ENCODE measurements at regions not wholly inside any gene's neighbourhood (a gene's known extent, or its start where the extent isn't known, plus 50 kb on each side); places are given as distances from the start of the nearest gene placed in this dataset.
"Not testable (repeated sequence)": the region's sequence is repeated elsewhere in the genome, so short reads cannot be mapped to it uniquely, and the experiment has no call there.

DNA sequence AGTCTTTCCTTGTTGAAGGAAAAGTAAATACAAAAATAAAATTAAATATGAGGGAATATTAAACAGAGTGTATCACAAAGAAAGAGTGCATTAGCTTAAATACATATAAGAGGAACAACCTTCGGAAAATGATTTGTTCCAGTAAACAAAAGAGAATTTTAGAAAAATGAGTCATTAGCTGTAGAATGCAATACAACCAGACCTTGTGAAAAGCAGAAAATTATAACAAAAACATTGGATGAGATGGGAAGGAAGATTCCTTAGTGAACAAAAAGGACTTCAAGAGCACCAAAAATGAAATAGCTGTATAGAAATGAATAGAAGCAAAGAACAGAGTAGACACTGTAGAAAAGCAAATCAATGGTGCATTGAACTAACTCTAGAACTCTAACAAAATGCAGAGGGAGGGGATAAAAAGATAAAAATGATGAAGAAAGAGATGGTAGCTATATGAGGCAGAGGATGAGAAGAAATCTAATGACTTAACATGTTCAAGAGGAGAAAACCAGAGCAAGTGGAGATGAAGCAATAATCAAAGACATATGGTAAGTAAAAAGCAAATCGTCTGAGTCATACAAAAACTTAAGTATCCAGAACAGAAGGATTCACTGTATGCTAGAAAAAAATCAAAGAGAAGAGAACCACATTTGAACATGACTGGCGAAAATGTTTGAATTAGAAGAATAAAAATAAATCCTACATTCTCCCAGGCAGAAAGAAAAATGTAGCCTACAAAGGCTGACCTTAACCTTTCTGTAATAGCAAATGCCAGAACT lies 190.5 kb downstream of the TMEM26 start:
- no peaks in the 10 kb centered on the region for H3K36me3 ChIP-seq (ENCODE audit: insufficient read depth, low read depth, low read length)
- H3K4me1 ChIP-seq (ENCODE audit: insufficient read depth, low read length), result no peaks in the 10 kb centered on the region
- H3K27me3 ChIP-seq (ENCODE audit: insufficient read depth, low read length), result no peaks in the 10 kb centered on the region
- no peak overlapping the region for H3K9ac ChIP-seq (ENCODE audit: low read depth, low read length)
- H3K4me3 ChIP-seq (ENCODE audit: low read length), result no peak overlapping the region
- H3K27ac ChIP-seq (ENCODE audit: low read length), result no peak overlapping the region
- H3K9me3 ChIP-seq (ENCODE audit: insufficient read depth, low read depth, low read length), result no peaks in the 10 kb centered on the region

DNA sequence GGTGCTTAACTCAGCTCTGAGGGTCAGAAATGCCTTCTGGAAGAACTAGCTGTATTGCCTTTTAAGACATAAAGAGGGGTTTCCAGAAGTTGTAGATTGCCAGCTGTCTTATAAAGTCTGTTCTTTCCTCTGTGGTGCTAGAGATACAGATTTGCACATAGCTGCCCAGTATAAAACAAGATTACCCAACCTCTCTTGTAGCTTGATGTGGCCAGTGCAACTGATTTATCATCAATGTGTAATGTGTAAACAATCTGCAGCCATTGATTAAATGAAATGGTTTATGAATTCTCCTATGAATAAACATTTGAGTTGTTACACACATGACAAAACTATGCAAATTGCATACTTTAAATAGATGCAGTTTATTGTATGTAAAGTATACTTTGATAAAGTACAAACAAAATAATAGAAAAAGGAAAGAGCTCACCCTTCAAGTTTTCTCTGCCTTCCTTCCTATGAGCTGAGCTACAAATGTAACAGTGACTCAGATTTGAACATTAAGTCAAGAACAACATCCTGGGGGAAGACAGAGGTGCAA lies 195.2 kb downstream of the TMEM26 start:
- Histone ChIP-seq H3K4me3 (ENCODE audit: low read length) (no peak overlapping the region), H3K36me3 (ENCODE audit: insufficient read depth, low read depth, low read length) (no peaks in the 10 kb centered on the region), H3K9ac (ENCODE audit: low read depth, low read length) (no peak overlapping the region), H3K27ac (ENCODE audit: low read length) (no peak overlapping the region), H3K27me3 (ENCODE audit: insufficient read depth, low read length) (no peaks in the 10 kb centered on the region), H3K4me1 (ENCODE audit: insufficient read depth, low read length) (no peaks in the 10 kb centered on the region), H3K9me3 (ENCODE audit: insufficient read depth, low read depth, low read length) (no peaks in the 10 kb centered on the region)

DNA sequence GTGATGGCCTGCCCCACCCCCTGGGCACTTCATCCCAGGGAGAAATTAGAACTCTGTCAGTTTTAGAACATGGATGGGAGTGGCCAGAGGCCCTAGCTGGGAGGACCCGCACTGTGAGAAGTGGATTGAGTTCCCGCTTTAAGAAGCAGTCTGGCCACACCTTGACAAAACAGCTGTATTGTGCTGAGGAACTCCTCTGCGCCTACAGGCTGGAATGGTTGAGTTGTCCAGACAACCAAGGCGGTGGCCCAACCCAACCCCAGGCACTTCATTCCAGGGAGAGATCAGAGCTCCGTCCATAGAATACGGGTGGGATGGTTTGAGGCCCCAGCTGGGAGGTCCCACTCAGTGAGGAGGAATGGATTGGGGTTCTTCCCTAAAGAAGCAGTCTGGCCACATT lies 196.0 kb downstream of the TMEM26 start:
- H3K36me3 ChIP-seq (ENCODE audit: insufficient read depth, low read depth, low read length), result no peaks in the 10 kb centered on the region
- no peak overlapping the region for H3K9ac ChIP-seq (ENCODE audit: low read depth, low read length)
- H3K27ac ChIP-seq (ENCODE audit: low read length), result no peak overlapping the region
- H3K27me3 ChIP-seq (ENCODE audit: insufficient read depth, low read length), result no peaks in the 10 kb centered on the region
- H3K4me3 ChIP-seq (ENCODE audit: low read length), result no peak overlapping the region
- H3K4me1 ChIP-seq (ENCODE audit: insufficient read depth, low read length), result no peaks in the 10 kb centered on the region
- H3K9me3 ChIP-seq (ENCODE audit: insufficient read depth, low read depth, low read length), result no peaks in the 10 kb centered on the region

DNA sequence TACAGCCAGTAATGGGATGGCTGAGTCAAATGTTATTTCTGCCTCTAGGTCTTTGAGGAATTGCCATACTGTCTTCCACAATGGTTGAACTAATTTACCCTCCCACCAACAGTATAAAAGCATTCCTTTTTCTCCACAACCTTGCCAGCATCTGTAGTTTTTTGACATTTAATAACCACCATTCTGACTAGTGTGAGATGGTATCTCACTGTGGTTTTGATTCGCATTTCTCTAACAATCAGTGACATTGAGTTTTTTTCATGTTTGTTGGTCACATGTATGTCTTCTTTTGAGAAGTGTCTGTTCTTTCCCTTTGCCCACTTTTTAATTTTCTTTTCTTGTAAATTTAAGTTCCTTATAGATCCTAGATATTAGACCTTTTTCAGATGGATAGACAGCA lies 200.9 kb downstream of the TMEM26 start:
- not testable (repeated sequence) for H3K27me3 ChIP-seq (ENCODE audit: insufficient read depth, low read length); H3K9me3 ChIP-seq (ENCODE audit: insufficient read depth, low read depth, low read length); H3K4me1 ChIP-seq (ENCODE audit: insufficient read depth, low read length); H3K27ac ChIP-seq (ENCODE audit: low read length); H3K9ac ChIP-seq (ENCODE audit: low read depth, low read length); H3K36me3 ChIP-seq (ENCODE audit: insufficient read depth, low read depth, low read length); H3K4me3 ChIP-seq (ENCODE audit: low read length)

DNA sequence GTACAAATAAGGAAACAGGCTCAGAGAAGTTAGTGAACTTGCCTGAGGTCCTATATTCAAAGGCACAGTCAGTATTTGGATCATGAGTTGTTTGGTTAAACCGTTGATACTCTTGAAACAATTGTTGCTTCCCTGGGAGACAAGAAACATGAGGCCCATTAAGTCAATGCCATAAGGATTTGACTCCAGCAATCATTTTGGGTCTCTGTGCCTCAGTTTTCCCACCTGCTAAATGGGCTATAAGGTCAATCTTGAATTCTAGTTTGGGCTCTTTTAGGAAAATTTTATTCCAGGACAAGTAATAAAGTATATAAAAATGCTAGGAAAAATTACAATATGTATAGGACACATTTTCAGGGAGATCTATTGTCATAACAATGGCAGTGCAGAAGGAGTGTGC lies 202.1 kb downstream of the TMEM26 start:
- Histone ChIP-seq H3K9me3 (ENCODE audit: insufficient read depth, low read depth, low read length) (no peaks in the 10 kb centered on the region), H3K4me1 (ENCODE audit: insufficient read depth, low read length) (no peaks in the 10 kb centered on the region), H3K9ac (ENCODE audit: low read depth, low read length) (no peak overlapping the region), H3K4me3 (ENCODE audit: low read length) (no peak overlapping the region), H3K27me3 (ENCODE audit: insufficient read depth, low read length) (no peaks in the 10 kb centered on the region), H3K36me3 (ENCODE audit: insufficient read depth, low read depth, low read length) (no peaks in the 10 kb centered on the region), H3K27ac (ENCODE audit: low read length) (no peak overlapping the region)

DNA sequence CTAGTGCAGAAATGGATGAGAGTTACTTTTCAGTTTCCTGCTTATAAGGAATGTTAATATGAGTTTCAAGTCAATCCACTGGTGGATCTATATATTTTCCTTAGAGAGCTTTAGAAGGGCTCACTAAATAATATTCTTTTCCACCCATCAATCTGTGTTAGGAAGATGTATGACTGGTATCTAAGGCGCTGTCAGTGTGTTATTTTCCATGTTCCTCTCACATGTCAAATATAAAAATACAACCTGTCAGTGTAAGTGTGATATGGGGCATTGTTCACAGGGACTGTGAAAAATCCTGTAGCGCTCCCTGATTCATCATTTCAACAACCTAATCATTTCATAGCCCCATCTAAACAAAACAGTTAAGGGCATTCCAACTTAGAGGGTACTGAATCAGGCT lies 203.1 kb downstream of the TMEM26 start:
- no peaks in the 10 kb centered on the region for H3K36me3 ChIP-seq (ENCODE audit: insufficient read depth, low read depth, low read length)
- H3K27me3 ChIP-seq (ENCODE audit: insufficient read depth, low read length), result no peaks in the 10 kb centered on the region
- H3K27ac ChIP-seq (ENCODE audit: low read length), result no peak overlapping the region
- no peak overlapping the region for H3K9ac ChIP-seq (ENCODE audit: low read depth, low read length)
- H3K4me3 ChIP-seq (ENCODE audit: low read length), result no peak overlapping the region
- no peaks in the 10 kb centered on the region for H3K9me3 ChIP-seq (ENCODE audit: insufficient read depth, low read depth, low read length)
- no peaks in the 10 kb centered on the region for H3K4me1 ChIP-seq (ENCODE audit: insufficient read depth, low read length)

DNA sequence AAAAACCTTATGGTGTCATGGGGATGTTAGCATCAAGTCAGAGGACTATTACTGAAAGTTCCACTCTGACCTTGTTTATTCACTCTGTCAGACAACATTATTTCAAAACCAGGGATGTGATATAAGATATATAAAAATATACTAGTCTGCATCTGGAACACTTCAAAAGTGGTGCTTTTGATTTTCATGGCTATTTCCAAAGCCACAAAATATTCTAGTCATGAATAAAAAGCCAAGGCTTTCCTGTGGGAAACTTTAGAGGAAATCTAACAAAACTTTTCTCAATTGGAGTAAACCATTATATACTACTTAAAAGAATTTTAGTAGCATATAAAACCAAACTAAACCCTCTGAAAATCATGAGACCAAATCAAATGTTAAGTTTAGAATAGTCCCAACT lies 205.2 kb downstream of the TMEM26 start:
- Histone ChIP-seq H3K36me3 (ENCODE audit: insufficient read depth, low read depth, low read length) (no peaks in the 10 kb centered on the region), H3K27me3 (ENCODE audit: insufficient read depth, low read length) (no peaks in the 10 kb centered on the region), H3K4me3 (ENCODE audit: low read length) (no peak overlapping the region), H3K4me1 (ENCODE audit: insufficient read depth, low read length) (no peaks in the 10 kb centered on the region), H3K9ac (ENCODE audit: low read depth, low read length) (no peak overlapping the region), H3K9me3 (ENCODE audit: insufficient read depth, low read depth, low read length) (no peaks in the 10 kb centered on the region), H3K27ac (ENCODE audit: low read length) (no peak overlapping the region)

DNA sequence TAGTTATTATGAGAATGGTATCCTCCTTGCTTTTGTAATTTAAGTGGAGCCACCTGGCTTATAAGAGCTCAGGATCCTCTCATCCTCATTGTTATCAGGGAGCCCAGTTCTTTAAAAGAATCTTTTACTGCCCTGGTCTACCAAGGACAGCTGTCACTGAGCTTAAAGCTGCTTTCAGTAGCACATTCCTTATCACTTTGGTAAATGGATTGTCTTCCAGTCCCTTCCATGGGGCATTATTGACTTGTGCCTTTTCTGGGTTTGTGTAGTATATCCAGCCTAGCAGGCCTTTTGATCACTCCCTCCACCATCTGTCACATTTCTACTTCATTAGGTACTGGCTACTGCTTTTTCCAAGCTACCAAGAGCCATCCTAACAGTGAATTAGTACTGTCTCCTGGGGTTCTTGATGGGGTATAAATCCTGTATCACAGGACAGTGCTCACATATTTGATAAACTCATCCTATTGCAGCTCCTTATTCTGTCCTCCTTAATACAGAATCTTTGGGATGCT lies 208.9 kb downstream of the TMEM26 start:
- Histone ChIP-seq H3K9ac (ENCODE audit: low read depth, low read length) (no peak overlapping the region), H3K27ac (ENCODE audit: low read length) (no peak overlapping the region), H3K4me1 (ENCODE audit: insufficient read depth, low read length) (no peaks in the 10 kb centered on the region), H3K27me3 (ENCODE audit: insufficient read depth, low read length) (no peaks in the 10 kb centered on the region), H3K36me3 (ENCODE audit: insufficient read depth, low read depth, low read length) (no peaks in the 10 kb centered on the region), H3K9me3 (ENCODE audit: insufficient read depth, low read depth, low read length) (no peaks in the 10 kb centered on the region), H3K4me3 (ENCODE audit: low read length) (no peak overlapping the region)

DNA sequence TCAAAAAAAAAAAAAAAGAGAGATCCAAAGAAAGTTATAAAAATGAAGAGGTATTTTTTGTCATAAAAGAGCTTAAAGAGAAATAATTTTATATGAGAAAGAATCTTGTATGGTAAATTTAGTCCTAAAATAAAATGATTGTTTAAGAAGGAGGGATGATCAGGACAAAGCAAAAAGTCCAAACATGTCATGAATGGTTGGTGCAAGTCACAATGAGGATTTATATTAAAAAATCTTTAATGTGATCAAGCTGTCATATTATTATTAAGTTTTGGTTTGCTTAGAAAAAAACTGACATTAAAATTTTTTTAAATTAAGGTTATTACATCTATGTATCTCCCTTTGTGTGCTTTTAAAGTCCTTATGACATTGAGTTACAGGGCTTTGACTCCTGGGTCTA lies 220.4 kb downstream of the TMEM26 start:
- Histone ChIP-seq H3K9me3 (ENCODE audit: insufficient read depth, low read depth, low read length) (peaks cover 30% of the 10 kb centered on the region; the same call in 1 of the 2 replicates), H3K9ac (ENCODE audit: low read depth, low read length) (no peak overlapping the region), H3K4me1 (ENCODE audit: insufficient read depth, low read length) (no peaks in the 10 kb centered on the region), H3K27me3 (ENCODE audit: insufficient read depth, low read length) (no peaks in the 10 kb centered on the region), H3K36me3 (ENCODE audit: insufficient read depth, low read depth, low read length) (no peaks in the 10 kb centered on the region), H3K4me3 (ENCODE audit: low read length) (no peak overlapping the region), H3K27ac (ENCODE audit: low read length) (no peak overlapping the region)

DNA sequence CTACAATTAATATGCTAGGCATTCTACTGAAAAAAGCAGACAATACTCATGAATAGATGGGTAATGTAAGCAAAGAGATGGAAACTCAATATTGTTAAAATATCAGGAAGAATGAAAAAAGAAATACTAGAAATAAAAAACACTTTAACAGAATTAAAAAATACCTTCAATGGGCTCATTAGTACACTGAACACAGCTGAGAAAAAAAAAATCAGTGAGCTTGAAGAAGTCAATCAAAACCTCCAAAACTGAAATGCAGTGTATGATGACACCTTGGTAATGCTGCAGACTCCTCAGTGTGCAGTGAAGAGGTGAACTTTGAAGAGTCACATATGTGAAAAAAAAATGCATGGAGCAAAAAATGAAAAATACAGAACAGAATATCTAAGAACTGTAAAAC lies 227.2 kb downstream of the TMEM26 start:
- H3K4me3 ChIP-seq (ENCODE audit: low read length), result no peak overlapping the region
- H3K27ac ChIP-seq (ENCODE audit: low read length), result no peak overlapping the region
- H3K9ac ChIP-seq (ENCODE audit: low read depth, low read length), result no peak overlapping the region
- H3K4me1 ChIP-seq (ENCODE audit: insufficient read depth, low read length), result no peaks in the 10 kb centered on the region
- no peaks in the 10 kb centered on the region for H3K27me3 ChIP-seq (ENCODE audit: insufficient read depth, low read length)
- no peaks in the 10 kb centered on the region for H3K36me3 ChIP-seq (ENCODE audit: insufficient read depth, low read depth, low read length)
- H3K9me3 ChIP-seq (ENCODE audit: insufficient read depth, low read depth, low read length), result peaks cover 4% of the 10 kb centered on the region; the same call in 1 of the 2 replicates

DNA sequence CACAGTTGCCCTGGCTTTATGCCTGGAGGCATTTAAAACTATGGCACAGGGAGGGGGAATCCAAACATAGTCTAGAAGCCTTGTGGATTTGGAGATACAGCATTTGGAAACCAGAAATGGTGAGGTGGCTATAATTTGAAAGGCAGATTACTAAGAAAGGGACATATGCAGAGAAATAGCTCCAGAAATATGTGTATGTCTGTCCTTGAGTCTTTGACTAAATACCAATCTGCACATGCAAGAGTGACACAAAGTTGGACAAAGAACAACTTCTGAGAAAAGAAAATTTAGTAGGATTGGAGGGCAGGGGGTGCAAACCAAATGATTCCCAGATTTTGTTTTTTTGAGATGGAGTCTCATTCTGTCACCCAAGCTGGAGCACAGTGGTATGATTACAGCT lies 229.6 kb downstream of the TMEM26 start:
- Histone ChIP-seq H3K9me3 (ENCODE audit: insufficient read depth, low read depth, low read length) (no peaks in the 10 kb centered on the region; the same call in 1 of the 2 replicates), H3K27me3 (ENCODE audit: insufficient read depth, low read length) (no peaks in the 10 kb centered on the region), H3K9ac (ENCODE audit: low read depth, low read length) (no peak overlapping the region), H3K27ac (ENCODE audit: low read length) (no peak overlapping the region), H3K36me3 (ENCODE audit: insufficient read depth, low read depth, low read length) (no peaks in the 10 kb centered on the region), H3K4me1 (ENCODE audit: insufficient read depth, low read length) (no peaks in the 10 kb centered on the region), H3K4me3 (ENCODE audit: low read length) (no peak overlapping the region)

DNA sequence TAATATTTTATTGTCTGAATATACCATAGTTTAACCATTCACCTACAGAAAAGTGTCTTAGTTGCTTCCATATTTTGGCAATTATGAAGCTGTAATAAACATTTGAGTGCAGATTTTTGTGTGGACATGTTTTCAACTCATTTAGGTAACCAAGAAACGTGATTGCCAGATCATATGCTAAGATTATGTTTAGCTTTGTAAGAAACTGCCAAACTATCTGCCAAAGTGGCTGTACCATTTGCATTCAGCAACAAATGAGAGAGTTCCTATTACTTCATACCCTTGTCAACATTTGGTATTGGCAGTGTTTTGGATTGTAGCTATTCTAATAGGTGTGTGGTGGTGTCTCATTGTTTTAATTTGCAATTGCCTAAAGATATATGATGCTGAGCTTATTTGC lies 233.5 kb downstream of the TMEM26 start:
- no peak overlapping the region for H3K4me3 ChIP-seq (ENCODE audit: low read length)
- no peaks in the 10 kb centered on the region for H3K4me1 ChIP-seq (ENCODE audit: insufficient read depth, low read length)
- H3K27ac ChIP-seq (ENCODE audit: low read length), result no peak overlapping the region
- H3K36me3 ChIP-seq (ENCODE audit: insufficient read depth, low read depth, low read length), result no peaks in the 10 kb centered on the region
- H3K9ac ChIP-seq (ENCODE audit: low read depth, low read length), result no peak overlapping the region
- H3K9me3 ChIP-seq (ENCODE audit: insufficient read depth, low read depth, low read length), result no peaks in the 10 kb centered on the region
- no peaks in the 10 kb centered on the region for H3K27me3 ChIP-seq (ENCODE audit: insufficient read depth, low read length)

Measured in iPS-20b (cell line).